ENCODE measurements at regions not wholly inside any gene's neighbourhood (a gene's known extent, or its start where the extent isn't known, plus 50 kb on each side); places are given as distances from the start of the nearest gene placed in this dataset.

DNA sequence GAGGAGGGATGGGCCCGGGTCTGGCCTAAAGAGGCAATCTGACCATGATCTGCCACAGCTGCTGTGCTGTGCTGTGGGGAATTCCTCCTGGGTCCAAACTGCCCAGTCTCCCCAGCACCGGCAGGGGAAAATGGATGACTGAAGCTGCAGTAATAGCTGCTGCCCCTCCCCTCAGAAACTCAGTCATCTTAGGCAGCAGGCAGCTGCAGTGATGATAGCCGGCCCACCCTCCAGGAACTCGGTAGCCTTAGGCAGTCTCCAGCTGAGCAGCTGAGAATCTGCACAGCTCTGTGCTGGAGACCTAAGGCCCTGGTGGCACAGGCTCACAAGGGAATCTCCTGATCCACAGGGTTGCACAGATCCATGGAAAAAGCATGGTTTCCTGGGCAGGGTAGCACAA lies 113.4 kb upstream of the USP38 start:
- Histone ChIP-seq H3K4me1 (ENCODE audit: control insufficient read depth, insufficient read depth, low read length) (no peaks in the 10 kb centered on the region), H3K36me3 (ENCODE audit: control insufficient read depth in 2 of 2, insufficient read depth in 2 of 2, low read length in 2 of 2) (no peaks in the 10 kb centered on the region), H3K4me3 (ENCODE audit: low read length in 2 of 2) (no peak overlapping the region), H3K27ac (ENCODE audit: low read length) (no peak overlapping the region), H3K27me3 (ENCODE audit: control insufficient read depth in 1 of 2, insufficient read depth in 2 of 2, low read length in 2 of 2) (no peaks in the 10 kb centered on the region), H3K9ac (ENCODE audit: low read length in 2 of 2) (no peak overlapping the region), H3K9me3 (ENCODE audit: control insufficient read depth in 2 of 2, low read length in 2 of 2) (no peaks in the 10 kb centered on the region)

DNA sequence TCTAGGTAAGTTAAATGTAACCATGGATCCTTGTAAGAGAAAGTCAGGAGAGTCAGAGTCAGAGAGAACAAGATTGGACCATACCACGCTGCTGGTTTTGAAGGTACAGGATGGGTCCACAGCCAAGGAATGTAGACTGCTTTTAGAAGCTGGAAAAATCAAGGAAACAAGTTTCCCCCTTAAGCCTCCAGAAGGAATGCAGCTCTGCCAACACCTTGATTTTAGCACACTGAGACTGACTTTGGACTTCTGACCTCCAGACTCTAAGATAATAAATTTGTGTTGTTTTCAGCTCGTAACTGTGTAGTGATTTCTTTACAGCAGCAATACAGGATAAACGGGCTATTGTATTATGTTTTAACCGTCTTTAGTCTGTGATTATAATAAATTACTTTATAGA lies 108.0 kb upstream of the USP38 start:
- no peaks in the 10 kb centered on the region for H3K9me3 ChIP-seq (ENCODE audit: control insufficient read depth in 2 of 2, low read length in 2 of 2)
- no peaks in the 10 kb centered on the region for H3K4me1 ChIP-seq (ENCODE audit: control insufficient read depth, insufficient read depth, low read length)
- H3K36me3 ChIP-seq (ENCODE audit: control insufficient read depth in 2 of 2, insufficient read depth in 2 of 2, low read length in 2 of 2) = no peaks in the 10 kb centered on the region
- no peak overlapping the region for H3K27ac ChIP-seq (ENCODE audit: low read length)
- no peak overlapping the region for H3K9ac ChIP-seq (ENCODE audit: low read length in 2 of 2)
- no peak overlapping the region for H3K4me3 ChIP-seq (ENCODE audit: low read length in 2 of 2)
- no peaks in the 10 kb centered on the region for H3K27me3 ChIP-seq (ENCODE audit: control insufficient read depth in 1 of 2, insufficient read depth in 2 of 2, low read length in 2 of 2)

DNA sequence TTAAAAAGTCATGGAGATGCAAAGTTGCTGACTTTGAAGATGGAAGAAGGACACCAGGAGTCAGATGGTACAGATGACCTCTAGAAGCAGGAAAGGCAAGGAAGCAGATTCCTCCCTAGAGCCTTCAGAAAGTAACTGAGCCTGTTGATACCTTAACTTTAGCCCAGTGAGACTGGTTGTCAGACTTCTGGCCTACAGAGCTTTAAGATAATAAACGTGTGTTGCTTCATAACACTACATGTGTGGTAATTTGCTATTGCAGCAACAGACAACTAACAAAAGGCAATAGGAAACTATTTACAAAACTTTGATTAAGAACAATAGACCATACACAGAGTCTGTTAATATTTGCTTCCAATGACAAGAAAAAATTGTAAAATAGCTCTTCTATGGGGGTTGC lies 102.0 kb upstream of the USP38 start:
- H3K9me3 ChIP-seq (ENCODE audit: control insufficient read depth in 2 of 2, low read length in 2 of 2) = no peaks in the 10 kb centered on the region
- H3K4me1 ChIP-seq (ENCODE audit: control insufficient read depth, insufficient read depth, low read length) = no peaks in the 10 kb centered on the region
- no peak overlapping the region for H3K9ac ChIP-seq (ENCODE audit: low read length in 2 of 2)
- H3K4me3 ChIP-seq (ENCODE audit: low read length in 2 of 2) = no peak overlapping the region
- no peaks in the 10 kb centered on the region for H3K27me3 ChIP-seq (ENCODE audit: control insufficient read depth in 1 of 2, insufficient read depth in 2 of 2, low read length in 2 of 2)
- no peak overlapping the region for H3K27ac ChIP-seq (ENCODE audit: low read length)
- H3K36me3 ChIP-seq (ENCODE audit: control insufficient read depth in 2 of 2, insufficient read depth in 2 of 2, low read length in 2 of 2) = no peaks in the 10 kb centered on the region

GRCh38 chr4:143083756-143084472 lies 100.8 kb upstream of the USP38 start:
- no peaks in the 10 kb centered on the region for H3K9me3 ChIP-seq (ENCODE audit: control insufficient read depth in 2 of 2, low read length in 2 of 2)
- no peaks in the 10 kb centered on the region for H3K27me3 ChIP-seq (ENCODE audit: control insufficient read depth in 1 of 2, insufficient read depth in 2 of 2, low read length in 2 of 2)
- no peak overlapping the region for H3K4me3 ChIP-seq (ENCODE audit: low read length in 2 of 2)
- no peak overlapping the region for H3K27ac ChIP-seq (ENCODE audit: low read length)
- H3K9ac ChIP-seq (ENCODE audit: low read length in 2 of 2) = no peak overlapping the region
- H3K4me1 ChIP-seq (ENCODE audit: control insufficient read depth, insufficient read depth, low read length) = no peaks in the 10 kb centered on the region
- no peaks in the 10 kb centered on the region for H3K36me3 ChIP-seq (ENCODE audit: control insufficient read depth in 2 of 2, insufficient read depth in 2 of 2, low read length in 2 of 2)

DNA sequence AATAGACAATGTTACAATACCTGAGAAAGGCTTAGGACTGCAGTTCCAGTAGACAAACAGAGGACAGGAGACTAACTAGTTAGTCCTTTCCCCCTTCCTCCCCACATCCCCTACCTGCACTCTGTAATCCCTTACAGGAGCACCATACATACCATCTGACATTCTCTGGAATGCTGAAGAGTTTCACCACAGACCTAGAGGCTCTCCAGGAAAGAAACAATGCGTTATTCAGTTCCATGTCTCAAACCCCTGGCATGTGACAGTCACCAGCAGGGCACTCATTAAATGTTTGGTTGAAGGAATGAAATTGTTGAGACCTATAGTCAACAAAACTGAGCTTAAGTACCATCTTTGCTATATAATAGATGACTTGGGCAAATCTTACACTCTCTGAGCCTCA lies 100.2 kb upstream of the USP38 start:
- Histone ChIP-seq H3K27me3 (ENCODE audit: control insufficient read depth in 1 of 2, insufficient read depth in 2 of 2, low read length in 2 of 2) (no peaks in the 10 kb centered on the region), H3K4me1 (ENCODE audit: control insufficient read depth, insufficient read depth, low read length) (no peaks in the 10 kb centered on the region), H3K4me3 (ENCODE audit: low read length in 2 of 2) (no peak overlapping the region), H3K27ac (ENCODE audit: low read length) (no peak overlapping the region), H3K9me3 (ENCODE audit: control insufficient read depth in 2 of 2, low read length in 2 of 2) (no peaks in the 10 kb centered on the region), H3K9ac (ENCODE audit: low read length in 2 of 2) (no peak overlapping the region), H3K36me3 (ENCODE audit: control insufficient read depth in 2 of 2, insufficient read depth in 2 of 2, low read length in 2 of 2) (no peaks in the 10 kb centered on the region)

DNA sequence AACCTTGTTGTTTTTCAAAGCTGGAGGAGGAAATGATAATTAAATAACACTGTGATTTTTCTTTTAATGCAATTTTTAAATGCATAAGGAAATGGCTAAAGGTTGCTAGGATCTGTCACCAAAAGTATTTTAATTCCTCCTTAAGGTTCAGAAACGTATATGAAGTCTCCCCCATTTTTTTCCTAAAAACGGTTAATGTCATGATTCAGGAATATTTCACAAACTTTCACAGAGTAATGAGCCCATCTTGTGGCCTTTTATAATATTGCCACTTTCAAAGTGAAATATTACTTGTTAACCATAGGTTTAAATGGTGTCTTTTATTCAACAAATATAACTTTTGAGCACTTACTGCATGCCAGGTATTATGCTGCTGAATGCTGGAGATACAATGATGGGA lies 99.5 kb upstream of the USP38 start:
- Histone ChIP-seq H3K36me3 (ENCODE audit: control insufficient read depth in 2 of 2, insufficient read depth in 2 of 2, low read length in 2 of 2) (no peaks in the 10 kb centered on the region), H3K4me3 (ENCODE audit: low read length in 2 of 2) (no peak overlapping the region), H3K27me3 (ENCODE audit: control insufficient read depth in 1 of 2, insufficient read depth in 2 of 2, low read length in 2 of 2) (no peaks in the 10 kb centered on the region), H3K9ac (ENCODE audit: low read length in 2 of 2) (no peak overlapping the region), H3K4me1 (ENCODE audit: control insufficient read depth, insufficient read depth, low read length) (no peaks in the 10 kb centered on the region), H3K27ac (ENCODE audit: low read length) (no peak overlapping the region), H3K9me3 (ENCODE audit: control insufficient read depth in 2 of 2, low read length in 2 of 2) (no peaks in the 10 kb centered on the region)

GRCh38 chr4:143085659-143086058 lies 99.1 kb upstream of the USP38 start:
- Histone ChIP-seq H3K36me3 (ENCODE audit: control insufficient read depth in 2 of 2, insufficient read depth in 2 of 2, low read length in 2 of 2) (no peaks in the 10 kb centered on the region), H3K9me3 (ENCODE audit: control insufficient read depth in 2 of 2, low read length in 2 of 2) (no peaks in the 10 kb centered on the region), H3K4me3 (ENCODE audit: low read length in 2 of 2) (no peak overlapping the region), H3K27me3 (ENCODE audit: control insufficient read depth in 1 of 2, insufficient read depth in 2 of 2, low read length in 2 of 2) (no peaks in the 10 kb centered on the region), H3K4me1 (ENCODE audit: control insufficient read depth, insufficient read depth, low read length) (no peaks in the 10 kb centered on the region), H3K9ac (ENCODE audit: low read length in 2 of 2) (no peak overlapping the region), H3K27ac (ENCODE audit: low read length) (no peak overlapping the region)

- H3K4me1 ChIP-seq (ENCODE audit: control insufficient read depth, insufficient read depth, low read length) = no peaks in the 10 kb centered on the region
- H3K27ac ChIP-seq (ENCODE audit: low read length) = no peak overlapping the region
- no peaks in the 10 kb centered on the region for H3K36me3 ChIP-seq (ENCODE audit: control insufficient read depth in 2 of 2, insufficient read depth in 2 of 2, low read length in 2 of 2)
- H3K4me3 ChIP-seq (ENCODE audit: low read length in 2 of 2) = no peak overlapping the region
- no peaks in the 10 kb centered on the region for H3K27me3 ChIP-seq (ENCODE audit: control insufficient read depth in 1 of 2, insufficient read depth in 2 of 2, low read length in 2 of 2)
- no peaks in the 10 kb centered on the region for H3K9me3 ChIP-seq (ENCODE audit: control insufficient read depth in 2 of 2, low read length in 2 of 2)
- no peak overlapping the region for H3K9ac ChIP-seq (ENCODE audit: low read length in 2 of 2)
Measured at GRCh38 chr4:143089291-143089690, 95.4 kb upstream of the USP38 start.

GRCh38 chr4:143089847-143090246 lies 94.9 kb upstream of the USP38 start:
- H3K9me3 ChIP-seq (ENCODE audit: control insufficient read depth in 2 of 2, low read length in 2 of 2) = no peaks in the 10 kb centered on the region
- H3K9ac ChIP-seq (ENCODE audit: low read length in 2 of 2) = no peak overlapping the region
- no peaks in the 10 kb centered on the region for H3K27me3 ChIP-seq (ENCODE audit: control insufficient read depth in 1 of 2, insufficient read depth in 2 of 2, low read length in 2 of 2)
- no peak overlapping the region for H3K4me3 ChIP-seq (ENCODE audit: low read length in 2 of 2)
- no peaks in the 10 kb centered on the region for H3K4me1 ChIP-seq (ENCODE audit: control insufficient read depth, insufficient read depth, low read length)
- no peak overlapping the region for H3K27ac ChIP-seq (ENCODE audit: low read length)
- no peaks in the 10 kb centered on the region for H3K36me3 ChIP-seq (ENCODE audit: control insufficient read depth in 2 of 2, insufficient read depth in 2 of 2, low read length in 2 of 2)

DNA sequence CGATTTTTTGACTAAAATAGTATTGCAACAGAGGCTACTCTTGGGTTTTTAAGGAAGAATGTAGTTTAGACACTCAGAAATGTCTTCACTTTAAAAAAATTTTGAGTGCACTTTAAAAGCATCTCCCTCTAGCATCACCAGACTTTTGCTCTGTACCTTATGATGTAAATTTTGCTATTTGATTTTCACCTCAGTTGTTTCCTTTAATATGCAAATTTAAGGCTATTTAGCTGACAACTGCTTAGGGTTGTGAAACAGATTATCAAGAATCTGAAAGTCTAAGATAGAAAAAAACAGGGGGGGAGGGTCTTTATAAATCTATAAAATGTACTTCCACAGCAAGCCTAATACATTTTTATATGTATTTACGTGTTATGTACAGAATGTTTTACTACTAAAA lies 92.9 kb upstream of the USP38 start:
- no peaks in the 10 kb centered on the region for H3K9me3 ChIP-seq (ENCODE audit: control insufficient read depth in 2 of 2, low read length in 2 of 2)
- H3K36me3 ChIP-seq (ENCODE audit: control insufficient read depth in 2 of 2, insufficient read depth in 2 of 2, low read length in 2 of 2) = no peaks in the 10 kb centered on the region
- no peaks in the 10 kb centered on the region for H3K27me3 ChIP-seq (ENCODE audit: control insufficient read depth in 1 of 2, insufficient read depth in 2 of 2, low read length in 2 of 2)
- no peak overlapping the region for H3K4me3 ChIP-seq (ENCODE audit: low read length in 2 of 2)
- H3K4me1 ChIP-seq (ENCODE audit: control insufficient read depth, insufficient read depth, low read length) = no peaks in the 10 kb centered on the region
- H3K27ac ChIP-seq (ENCODE audit: low read length) = no peak overlapping the region
- no peak overlapping the region for H3K9ac ChIP-seq (ENCODE audit: low read length in 2 of 2)

DNA sequence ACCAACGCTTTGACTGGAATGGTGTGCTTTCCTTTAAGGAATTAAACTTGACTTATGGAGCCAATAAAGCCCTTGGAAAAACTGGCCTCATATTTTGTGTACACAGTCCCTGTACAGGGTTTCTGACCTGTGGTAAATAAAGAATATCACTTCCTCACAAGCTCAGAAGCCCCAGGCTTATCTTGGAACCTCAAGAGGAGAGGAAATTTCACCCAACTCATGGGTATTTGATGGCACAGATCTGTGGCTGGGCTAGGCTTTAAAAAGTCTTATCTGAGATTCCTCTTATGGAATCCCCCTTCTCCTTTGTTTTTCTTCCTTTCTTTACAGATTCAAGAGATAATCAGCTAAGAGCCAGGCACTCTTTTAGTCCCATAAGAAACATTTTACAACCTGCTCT lies 89.3 kb upstream of the USP38 start:
- H3K4me3 ChIP-seq (ENCODE audit: low read length in 2 of 2) = no peak overlapping the region

More for the DNA sequence above, 89.3 kb upstream of the USP38 start:
- no peaks in the 10 kb centered on the region for H3K4me1 ChIP-seq (ENCODE audit: control insufficient read depth, insufficient read depth, low read length)
- no peaks in the 10 kb centered on the region for H3K36me3 ChIP-seq (ENCODE audit: control insufficient read depth in 2 of 2, insufficient read depth in 2 of 2, low read length in 2 of 2)
- no peak overlapping the region for H3K27ac ChIP-seq (ENCODE audit: low read length)
- H3K27me3 ChIP-seq (ENCODE audit: control insufficient read depth in 1 of 2, insufficient read depth in 2 of 2, low read length in 2 of 2) = no peaks in the 10 kb centered on the region
- H3K9me3 ChIP-seq (ENCODE audit: control insufficient read depth in 2 of 2, low read length in 2 of 2) = no peaks in the 10 kb centered on the region
- H3K9ac ChIP-seq (ENCODE audit: low read length in 2 of 2) = no peak overlapping the region
